LNCaP clone FGC (cell line): ENCODE measurements at regions not wholly inside any gene's neighbourhood (a gene's known extent, or its start where the extent isn't known, plus 50 kb on each side); places are given as distances from the start of the nearest gene placed in this dataset.

Experiments used
- DNase-seq: peaks from one replicate; pipeline ENCODE4 v3.0.0-alpha.2; 2011; ENCODE audit warnings: low read depth
- H3K4me3 ChIP-seq: 2 replicates; pipeline ENCODE4 v1.5.1; 2011; ENCODE audit warnings: mild to moderate bottlenecking, low read depth, low read length, control low read depth
- CTCF ChIP-seq: IDR thresholded peaks from 2 replicates; pipeline ENCODE4 v1.5.1; 2012; ENCODE audit warnings: mild to moderate bottlenecking; ENCODE audit not compliant: control insufficient read depth, insufficient read depth; ENCODE audit errors: extremely low read depth

GRCh38 chr2:18122544-18123210 lies 244.2 kb downstream of the KCNS3 start:
- no peak overlapping the region for H3K4me3 ChIP-seq
- DNase-seq: no peak
- no peak for TF ChIP-seq CTCF

GRCh38 chr2:18119883-18120282 lies 241.4 kb downstream of the KCNS3 start:
- no peak for DNase-seq
- H3K4me3 ChIP-seq: no peak overlapping the region
- no peak for TF ChIP-seq CTCF

- no peak overlapping the region for H3K4me3 ChIP-seq
- DNase-seq: peak; percentile 43
- TF ChIP-seq CTCF: no peak
Observed at GRCh38 chr2:18118703-18119102, 240.2 kb downstream of the KCNS3 start.

GRCh38 chr2:18117592-18117991 lies 239.1 kb downstream of the KCNS3 start:
- TF ChIP-seq CTCF: peak; percentile 61
- DNase-seq: no peak
- H3K4me3 ChIP-seq: no peak overlapping the region

- no peak for TF ChIP-seq CTCF
- H3K4me3 ChIP-seq: no peak overlapping the region
- no peak for DNase-seq
Observed at GRCh38 chr2:18110222-18110621, 231.8 kb downstream of the KCNS3 start.

GRCh38 chr2:18106841-18107240 lies 228.4 kb downstream of the KCNS3 start:
- H3K4me3 ChIP-seq: no peak overlapping the region
- no peak for TF ChIP-seq CTCF
- no peak for DNase-seq

- no peak for DNase-seq
- no peak for TF ChIP-seq CTCF
- H3K4me3 ChIP-seq: no peak overlapping the region
Observed at GRCh38 chr2:18105929-18106328, 227.5 kb downstream of the KCNS3 start.
